ENCODE measurements at regions not wholly inside any gene's neighbourhood (a gene's known extent, or its start where the extent isn't known, plus 50 kb on each side); places are given as distances from the start of the nearest gene placed in this dataset.

GRCh38 chr7:79964463-79964862 is 170.2 kb upstream of the GNAI1 start:
- TF ChIP-seq CTCF (IDR thresholded peaks at IDR 0.05) (no peak), POLR2A (IDR thresholded peaks at IDR 0.05) (no peak)
